ENCODE measurements at regions not wholly inside any gene's neighbourhood (a gene's known extent, or its start where the extent isn't known, plus 50 kb on each side); places are given as distances from the start of the nearest gene placed in this dataset.

- TF ChIP-seq, protein P1, sequence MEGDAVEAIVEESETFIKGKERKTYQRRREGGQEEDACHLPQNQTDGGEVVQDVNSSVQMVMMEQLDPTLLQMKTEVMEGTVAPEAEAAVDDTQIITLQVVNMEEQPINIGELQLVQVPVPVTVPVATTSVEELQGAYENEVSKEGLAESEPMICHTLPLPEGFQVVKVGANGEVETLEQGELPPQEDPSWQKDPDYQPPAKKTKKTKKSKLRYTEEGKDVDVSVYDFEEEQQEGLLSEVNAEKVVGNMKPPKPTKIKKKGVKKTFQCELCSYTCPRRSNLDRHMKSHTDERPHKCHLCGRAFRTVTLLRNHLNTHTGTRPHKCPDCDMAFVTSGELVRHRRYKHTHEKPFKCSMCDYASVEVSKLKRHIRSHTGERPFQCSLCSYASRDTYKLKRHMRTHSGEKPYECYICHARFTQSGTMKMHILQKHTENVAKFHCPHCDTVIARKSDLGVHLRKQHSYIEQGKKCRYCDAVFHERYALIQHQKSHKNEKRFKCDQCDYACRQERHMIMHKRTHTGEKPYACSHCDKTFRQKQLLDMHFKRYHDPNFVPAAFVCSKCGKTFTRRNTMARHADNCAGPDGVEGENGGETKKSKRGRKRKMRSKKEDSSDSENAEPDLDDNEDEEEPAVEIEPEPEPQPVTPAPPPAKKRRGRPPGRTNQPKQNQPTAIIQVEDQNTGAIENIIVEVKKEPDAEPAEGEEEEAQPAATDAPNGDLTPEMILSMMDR (conservative IDR thresholded peaks at IDR 0.05; ENCODE audit: low read length) = no peak
- TF ChIP-seq EZH2phosphoT487 (IDR thresholded peaks at IDR 0.05; ENCODE audit: borderline replicate concordance, low read depth, low read length) = no peak
Observed at GRCh38 chr3:153337369-153337768, 175.3 kb downstream of the RAP2B start.
